ENCODE measurements at regions not wholly inside any gene's neighbourhood (a gene's known extent, or its start where the extent isn't known, plus 50 kb on each side); places are given as distances from the start of the nearest gene placed in this dataset.

- Histone ChIP-seq H2AFZ (ENCODE audit: low read depth) (no peak overlapping the region), H3F3A (replicated peaks; ENCODE audit: insufficient read depth) (no peaks in the 10 kb centered on the region), H3K4me3 (ENCODE audit: low read depth in 2 of 2, low read length in 1 of 2) (no peak overlapping the region), H3K27me3 (ENCODE audit: insufficient read depth) (no peaks in the 10 kb centered on the region), H3K27ac (ENCODE audit: low read depth in 2 of 2, low read length in 1 of 2) (no peak overlapping the region), H3K4me1 (ENCODE audit: control insufficient read depth in 1 of 2, insufficient read depth in 2 of 2, low read depth in 1 of 2, low read length in 1 of 2) (peaks cover 0 to 6% of the 10 kb centered on the region in 2 experiments; a peak in 2 of 4 replicates), H4K20me1 (ENCODE audit: insufficient read depth) (no peaks in the 10 kb centered on the region), H3K36me3 (replicated peaks in 1 of 2; ENCODE audit: control insufficient read depth in 1 of 2, insufficient read depth in 2 of 2, low read length in 1 of 2) (no peaks in the 10 kb centered on the region), H3K4me2 (no peak overlapping the region), H3K9ac (no peak overlapping the region), H3K9me3 (no peaks in the 10 kb centered on the region), H3K79me2 (ENCODE audit: insufficient read depth) (no peaks in the 10 kb centered on the region), H3K9me2 (no peaks in the 10 kb centered on the region)
- WGBS (ENCODE audit: low lambda C conversion rate): 47% methylated on average over 2 of the region's 2 CpGs
- no peak for DNase-seq
- no peak for TF ChIP-seq YY1 (IDR thresholded peaks at IDR 0.05; ENCODE audit: low read depth)
- TF ChIP-seq ELF1 (IDR thresholded peaks at IDR 0.05): no peak
- no peak for TF ChIP-seq GATA2 (CRISPR knock-in tag; IDR thresholded peaks at IDR 0.05)
- no peak for TF ChIP-seq PBX3 (IDR thresholded peaks at IDR 0.05)
- no peak for TF ChIP-seq RCOR1 (IDR thresholded peaks at IDR 0.05; ENCODE audit: low read length)
- TF ChIP-seq NFIC (IDR thresholded peaks at IDR 0.05; ENCODE audit: borderline replicate concordance): no peak
- POLR2A ChIA-PET: no interaction called here
- CTCF ChIA-PET: no interaction called here
These were observed 113.7 kb upstream of the DTNBP1 start for GRCh38 chr6:15776458-15776980.

GRCh38 chr6:15775741-15776140 is 112.9 kb upstream of the DTNBP1 start:
- no peaks in the 10 kb centered on the region for H3K27me3 ChIP-seq (ENCODE audit: insufficient read depth)
- H3K9me2 ChIP-seq: no peaks in the 10 kb centered on the region
- no peak overlapping the region for H2AFZ ChIP-seq (ENCODE audit: low read depth)
- H3F3A ChIP-seq (replicated peaks; ENCODE audit: insufficient read depth): no peaks in the 10 kb centered on the region
- TF ChIP-seq USF1 (IDR thresholded peaks at IDR 0.05; ENCODE audit: borderline replicate concordance, low read depth): no peak
- TF ChIP-seq ZBTB33 (IDR thresholded peaks at IDR 0.05; ENCODE audit: borderline replicate concordance, low read depth): no peak
- TF ChIP-seq TAF1 (IDR thresholded peaks at IDR 0.05; ENCODE audit: borderline replicate concordance, low read depth, low read length): no peak
- TF ChIP-seq GATA2 (CRISPR knock-in tag; IDR thresholded peaks at IDR 0.05): no peak
- TF ChIP-seq NRF1 (IDR thresholded peaks at IDR 0.05; ENCODE audit: low read depth, low read length): no peak
- no peak for TF ChIP-seq RFX5 (IDR thresholded peaks at IDR 0.05; ENCODE audit: low read length)
- H3K9ac ChIP-seq: no peak overlapping the region
- no peaks in the 10 kb centered on the region for H4K20me1 ChIP-seq (ENCODE audit: insufficient read depth)
- H3K79me2 ChIP-seq (ENCODE audit: insufficient read depth): no peaks in the 10 kb centered on the region
- peaks cover 0 to 6% of the 10 kb centered on the region in 2 experiments; a peak in 2 of 4 replicates for H3K4me1 ChIP-seq (ENCODE audit: control insufficient read depth in 1 of 2, insufficient read depth in 2 of 2, low read depth in 1 of 2, low read length in 1 of 2)
- no peaks in the 10 kb centered on the region for H3K36me3 ChIP-seq (replicated peaks in 1 of 2; ENCODE audit: control insufficient read depth in 1 of 2, insufficient read depth in 2 of 2, low read length in 1 of 2)
- no peak overlapping the region for H3K27ac ChIP-seq (ENCODE audit: low read depth in 2 of 2, low read length in 1 of 2)
- no peaks in the 10 kb centered on the region for H3K9me3 ChIP-seq
- H3K4me2 ChIP-seq: no peak overlapping the region
- CTCF ChIA-PET: no interaction called here
- no peak overlapping the region for H3K4me3 ChIP-seq (ENCODE audit: low read depth in 2 of 2, low read length in 1 of 2)
- DNase-seq: no peak
- 70% methylated on average over 5 of the region's 5 CpGs for WGBS (ENCODE audit: low lambda C conversion rate)
- POLR2A ChIA-PET: no interaction called here
